A673 (cell line): ENCODE measurements at regions not wholly inside any gene's neighbourhood (a gene's known extent, or its start where the extent isn't known, plus 50 kb on each side); places are given as distances from the start of the nearest gene placed in this dataset.

Source experiments
- BruUV-seq: library from RNA; stranded (reverse); fragments of 400-500 nt; replicated peaks from 2 replicates; lab custom pipeline; 2021; lab: Mats Ljungman, UMichigan
- CTCF ChIA-PET: fragments of 300-600 bp; sonication (Branson Sonifier 250); formaldehyde crosslinking; loops from one replicate; lab custom pipeline; 2022; ENCODE audit warnings: antibody characterized with exemption; lab: Charles Lee
- POLR2A ChIA-PET: fragments of 300-600 bp; sonication (Branson Sonifier 250); formaldehyde crosslinking; loops from one replicate; lab custom pipeline; 2022; ENCODE audit warnings: antibody characterized with exemption; ENCODE audit not compliant: low non-redundant PET; lab: Charles Lee
- DNase-seq: peaks from one replicate; pipeline ENCODE4 v3.0.0-alpha.2; 2015; ENCODE audit warnings: low spot score
- H3K27ac ChIP-seq: fragments of 200-600 bp; sonication (generic); 2 replicates; pipeline ENCODE4 v1.5.1; 2016; ENCODE audit warnings: mixed run types, low read depth, mild to moderate bottlenecking, mixed read lengths, antibody characterized with exemption, low read length; ENCODE audit not compliant: poor library complexity, severe bottlenecking
- H3K27me3 ChIP-seq: fragments of 200-600 bp; sonication (generic); replicated peaks from 2 replicates; pipeline ENCODE4 v1.6.1; 2017; ENCODE audit warnings: mixed run types, low read depth, mild to moderate bottlenecking, mixed read lengths, antibody characterized with exemption, low read length; ENCODE audit not compliant: insufficient read depth, poor library complexity
- H3K36me3 ChIP-seq: fragments of 200-600 bp; sonication (generic); 2 replicates; pipeline ENCODE4 v1.6.1; 2016; ENCODE audit warnings: mixed run types, mild to moderate bottlenecking, mixed read lengths, antibody characterized with exemption, low read length; ENCODE audit not compliant: insufficient read depth, poor library complexity, severe bottlenecking
- H3K4me1 ChIP-seq: fragments of 200-600 bp; sonication (generic); 2 replicates; pipeline ENCODE4 v1.6.1; 2017; ENCODE audit warnings: mixed run types, mild to moderate bottlenecking, mixed read lengths, antibody characterized with exemption, low read length; ENCODE audit not compliant: insufficient read depth, poor library complexity, severe bottlenecking
- H3K4me3 ChIP-seq: fragments of 200-600 bp; sonication (generic); 2 replicates; pipeline ENCODE4 v1.5.1; 2016; ENCODE audit warnings: low read depth, mixed run types, mild to moderate bottlenecking, mixed read lengths, low read length; ENCODE audit not compliant: poor library complexity, severe bottlenecking
- H3K9me3 ChIP-seq: fragments of 200-600 bp; sonication (generic); 2 replicates; pipeline ENCODE4 v1.6.1; 2016; ENCODE audit warnings: mixed run types, low read depth, mild to moderate bottlenecking, mixed read lengths, antibody characterized with exemption, low read length; ENCODE audit not compliant: poor library complexity, severe bottlenecking
- CTCF ChIP-seq: fragments of 300-800, 200-600 bp; sonication (generic); conservative IDR thresholded peaks from 2 replicates; pipeline ENCODE4 v1.5.1; 2017; ENCODE audit warnings: low read depth, mild to moderate bottlenecking, antibody characterized with exemption, low read length, moderate library complexity, mixed read lengths
- EZH2 ChIP-seq: fragments of 200-600 bp; sonication (generic); IDR thresholded peaks from 2 replicates; pipeline ENCODE4 v1.6.1; 2017; ENCODE audit warnings: borderline replicate concordance, low read depth, mild to moderate bottlenecking, mixed read lengths, antibody characterized with exemption, low read length; ENCODE audit not compliant: poor library complexity, severe bottlenecking
- intact Hi-C: fragments of 100-400 bp; cut with micrococcal nuclease; formaldehyde crosslinking; loops from one replicate; pipeline ENCODE4 v1.10.0; 2022; ENCODE audit not compliant: unreplicated experiment

GRCh38 chr7:23960361-23960760 lies 250.3 kb downstream of the STK31 start:
- no peaks in the 10 kb centered on the region for H3K27me3 ChIP-seq
- H3K27ac ChIP-seq = no peak overlapping the region
- H3K36me3 ChIP-seq = no peaks in the 10 kb centered on the region
- H3K4me3 ChIP-seq = no peak overlapping the region
- no peaks in the 10 kb centered on the region for H3K9me3 ChIP-seq
- CTCF ChIA-PET = no interaction called here
- no peaks in the 10 kb centered on the region for H3K4me1 ChIP-seq
- TF ChIP-seq CTCF = no peak
- no peak for TF ChIP-seq EZH2
- DNase-seq = no peak
- BruUV-seq = no TSS peak
- POLR2A ChIA-PET = no interaction called here
- intact Hi-C loops = no loop called here

GRCh38 chr7:23963461-23964165 lies 253.6 kb downstream of the STK31 start:
- H3K4me3 ChIP-seq = no peak overlapping the region
- CTCF ChIA-PET = no interaction called here
- intact Hi-C loops = no loop called here
- no peak overlapping the region for H3K27ac ChIP-seq
- H3K36me3 ChIP-seq = no peaks in the 10 kb centered on the region
- H3K9me3 ChIP-seq = no peaks in the 10 kb centered on the region
- TF ChIP-seq CTCF (no peak), EZH2 (no peak)
- no TSS peak for BruUV-seq
- POLR2A ChIA-PET = no interaction called here
- no peaks in the 10 kb centered on the region for H3K27me3 ChIP-seq
- DNase-seq = no peak
- H3K4me1 ChIP-seq = no peaks in the 10 kb centered on the region

GRCh38 chr7:23964715-23965114 lies 254.7 kb downstream of the STK31 start:
- H3K9me3 ChIP-seq = no peaks in the 10 kb centered on the region
- ChIA-PET POLR2A (no interaction called here), CTCF (no interaction called here)
- no peak overlapping the region for H3K27ac ChIP-seq
- H3K27me3 ChIP-seq = no peaks in the 10 kb centered on the region
- H3K36me3 ChIP-seq = no peaks in the 10 kb centered on the region
- H3K4me1 ChIP-seq = no peaks in the 10 kb centered on the region
- no peak for DNase-seq
- H3K4me3 ChIP-seq = no peak overlapping the region
- TF ChIP-seq EZH2 (no peak), CTCF (no peak)
- intact Hi-C loops = no loop called here
- no TSS peak for BruUV-seq
